Hepatocyte (in vitro differentiated cells): ENCODE measurements at regions not wholly inside any gene's neighbourhood (a gene's known extent, or its start where the extent isn't known, plus 50 kb on each side); places are given as distances from the start of the nearest gene placed in this dataset.

Experiments
- DNase-seq: peaks from one replicate; pipeline ENCODE4 v3.0.0-alpha.2; 2016; ENCODE audit warnings: low spot score
- H2AFZ ChIP-seq: fragments of 200-600 bp; sonication (generic); 2 replicates; pipeline ENCODE4 v1.6.0; 2016; ENCODE audit warnings: antibody characterized with exemption, mild to moderate bottlenecking
- H3K27ac ChIP-seq: fragments of 200-600 bp; sonication (generic); 2 replicates; pipeline ENCODE4 v1.5.1; 2016; ENCODE audit warnings: mild to moderate bottlenecking
- H3K27me3 ChIP-seq: fragments of 200-600 bp; sonication (generic); 2 replicates; pipeline ENCODE4 v1.6.1; 2016
- H3K36me3 ChIP-seq: fragments of 200-600 bp; sonication (generic); replicated peaks from 2 replicates; pipeline ENCODE4 v1.5.1; 2016; ENCODE audit warnings: low read depth; ENCODE audit not compliant: insufficient read depth
- H3K4me1 ChIP-seq: fragments of 200-600 bp; sonication (generic); 2 replicates; pipeline ENCODE4 v1.5.1; 2016; ENCODE audit warnings: mild to moderate bottlenecking, moderate library complexity; ENCODE audit not compliant: insufficient read depth
- H3K4me2 ChIP-seq: fragments of 200-600 bp; sonication (generic); 2 replicates; pipeline ENCODE4 v1.6.0; 2016
- H3K4me3 ChIP-seq: fragments of 200-600 bp; sonication (generic); 2 replicates; pipeline ENCODE4 v1.5.1; 2016; ENCODE audit warnings: mild to moderate bottlenecking
- H3K79me2 ChIP-seq: fragments of 200-600 bp; sonication (generic); 2 replicates; pipeline ENCODE4 v1.6.0; 2017; ENCODE audit warnings: mild to moderate bottlenecking
- H3K9me2 ChIP-seq: fragments of 200-600 bp; sonication (generic); replicated peaks from 2 replicates; pipeline ENCODE4 v1.6.0; 2017; ENCODE audit warnings: mild to moderate bottlenecking; ENCODE audit not compliant: insufficient read depth
- H3K9me3 ChIP-seq: fragments of 200-600 bp; sonication (generic); 2 replicates; pipeline ENCODE4 v1.5.1; 2016; ENCODE audit warnings: low read depth, mild to moderate bottlenecking
- H4K20me1 ChIP-seq: fragments of 200-600 bp; sonication (generic); 2 replicates; pipeline ENCODE4 v1.6.0; 2016; ENCODE audit warnings: mild to moderate bottlenecking; ENCODE audit not compliant: insufficient read depth, poor library complexity, severe bottlenecking
- CTCF ChIP-seq: fragments of 200-600 bp; sonication (generic); IDR thresholded peaks from 2 replicates; pipeline ENCODE4 v1.5.1; 2016; ENCODE audit warnings: antibody characterized with exemption, mild to moderate bottlenecking; ENCODE audit not compliant: poor library complexity
- EZH2 ChIP-seq: fragments of 200-600 bp; sonication (generic); IDR thresholded peaks from 2 replicates; pipeline ENCODE4 v1.6.1; 2016; ENCODE audit warnings: antibody characterized with exemption, mild to moderate bottlenecking, borderline replicate concordance
- EZH2phosphoT487 ChIP-seq: fragments of 200-600 bp; sonication (generic); IDR thresholded peaks from one replicate; pipeline ENCODE4 v1.6.1; 2018; ENCODE audit warnings: antibody characterized with exemption, mild to moderate bottlenecking, low read depth, moderate library complexity; ENCODE audit not compliant: unreplicated experiment, severe bottlenecking
- WGBS: methylation state at CpG from one replicate; pipeline ENCODE4 v1.1.6; 2016; ENCODE audit warnings: low lambda C conversion rate; ENCODE audit errors: missing lambda C conversion rate; 5-methylcytosine and 5-hydroxymethylcytosine counted together

GRCh38 chr16:86087011-86087895 lies 188.3 kb downstream of the IRF8 start:
- Histone ChIP-seq H3K36me3 (no peaks in the 10 kb centered on the region), H3K4me1 (no peaks in the 10 kb centered on the region), H3K79me2 (no peaks in the 10 kb centered on the region), H3K4me3 (no peak overlapping the region), H3K4me2 (no peak overlapping the region), H4K20me1 (no peaks in the 10 kb centered on the region), H3K27ac (no peak overlapping the region), H2AFZ (no peak overlapping the region), H3K9me2 (no peaks in the 10 kb centered on the region), H3K27me3 (no peaks in the 10 kb centered on the region), H3K9me3 (no peaks in the 10 kb centered on the region)
- TF ChIP-seq EZH2phosphoT487 = no peak
- TF ChIP-seq CTCF = no peak
- TF ChIP-seq EZH2 = no peak
- WGBS = 86% methylated on average over 37 of the region's 37 CpGs
- no peak for DNase-seq

- no peaks in the 10 kb centered on the region for H4K20me1 ChIP-seq
- no peak for DNase-seq
- no peak overlapping the region for H3K27ac ChIP-seq
- H3K9me2 ChIP-seq = no peaks in the 10 kb centered on the region
- no peak overlapping the region for H2AFZ ChIP-seq
- H3K4me3 ChIP-seq = no peak overlapping the region
- no peaks in the 10 kb centered on the region for H3K36me3 ChIP-seq
- H3K4me1 ChIP-seq = no peaks in the 10 kb centered on the region
- no peaks in the 10 kb centered on the region for H3K27me3 ChIP-seq
- no peaks in the 10 kb centered on the region for H3K9me3 ChIP-seq
- 72% methylated on average over 11 of the region's 11 CpGs for WGBS
- TF ChIP-seq EZH2phosphoT487 = no peak
- no peak for TF ChIP-seq EZH2
- no peak for TF ChIP-seq CTCF
- no peaks in the 10 kb centered on the region for H3K79me2 ChIP-seq
- H3K4me2 ChIP-seq = no peak overlapping the region
These were observed 188.9 kb downstream of the IRF8 start for GRCh38 chr16:86087896-86088230.

GRCh38 chr16:86088287-86088686 lies 189.3 kb downstream of the IRF8 start:
- Histone ChIP-seq H3K4me3 (no peak overlapping the region), H4K20me1 (no peaks in the 10 kb centered on the region), H3K9me3 (no peaks in the 10 kb centered on the region), H3K4me1 (no peaks in the 10 kb centered on the region), H3K79me2 (no peaks in the 10 kb centered on the region), H3K9me2 (no peaks in the 10 kb centered on the region), H3K27ac (no peak overlapping the region), H3K4me2 (no peak overlapping the region), H3K27me3 (no peaks in the 10 kb centered on the region), H3K36me3 (no peaks in the 10 kb centered on the region), H2AFZ (no peak overlapping the region)
- no peak for TF ChIP-seq EZH2phosphoT487
- TF ChIP-seq EZH2 = no peak
- TF ChIP-seq CTCF = no peak
- WGBS = 78% methylated on average over 5 of the region's 5 CpGs
- DNase-seq = no peak
